NCI-H1105 (cell line): ENCODE measurements at regions not wholly inside any gene's neighbourhood (a gene's known extent, or its start where the extent isn't known, plus 50 kb on each side); places are given as distances from the start of the nearest gene placed in this dataset.

Experiments used
- DNase-seq: peaks from one replicate; lab custom pipeline; 2025; lab: John Stamatoyannopoulos, UW

DNA sequence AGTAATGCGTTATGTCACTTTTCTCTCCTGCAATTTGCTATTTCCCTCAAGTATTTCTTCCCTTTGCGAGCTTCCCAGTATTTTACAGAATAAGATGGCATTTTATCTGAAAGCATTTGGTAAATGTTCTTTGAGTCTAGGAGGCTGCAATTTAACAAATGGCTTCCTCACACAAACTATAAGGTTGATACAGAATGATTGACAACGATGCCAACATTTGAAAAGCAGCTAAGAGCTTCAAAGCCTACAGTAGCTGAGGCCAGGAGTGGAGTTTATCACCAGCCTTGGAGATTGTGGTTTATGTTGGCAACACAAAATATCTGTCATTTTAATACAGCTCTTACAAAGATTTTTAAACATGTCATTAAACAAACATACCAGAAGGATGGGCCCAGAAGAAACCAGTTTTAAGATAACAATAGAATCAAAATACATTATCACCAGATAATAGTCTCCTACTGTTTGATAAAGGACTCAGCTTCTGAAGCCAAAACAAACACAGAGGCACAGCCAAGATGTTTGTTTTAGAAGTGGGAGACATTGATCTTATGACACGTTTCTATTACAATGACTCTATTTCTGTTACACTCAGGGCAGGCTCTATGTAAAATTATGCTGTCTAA lies 711.4 kb upstream of the ACVR2A start:
- no peak for DNase-seq

DNA sequence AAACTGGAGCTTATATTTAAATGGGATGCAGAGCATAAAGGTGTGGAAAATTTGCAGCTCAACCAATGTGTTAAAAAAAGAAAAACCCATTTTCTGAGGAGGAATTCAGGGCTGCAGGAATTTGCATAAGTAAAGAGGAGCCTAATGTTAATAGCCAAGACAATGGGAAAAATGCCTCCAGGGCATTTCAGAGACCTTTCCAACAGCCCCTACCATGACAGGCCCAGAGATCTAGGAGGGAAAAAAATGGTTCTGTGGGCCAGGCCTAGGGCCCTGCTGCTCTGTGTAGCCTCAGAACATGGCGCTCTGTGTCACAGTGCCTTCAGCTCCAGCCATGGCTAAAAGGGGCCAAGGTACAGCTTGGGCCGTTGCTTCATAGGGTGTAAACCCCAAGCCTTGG lies 719.7 kb upstream of the ACVR2A start:
- DNase-seq, result no peak

DNA sequence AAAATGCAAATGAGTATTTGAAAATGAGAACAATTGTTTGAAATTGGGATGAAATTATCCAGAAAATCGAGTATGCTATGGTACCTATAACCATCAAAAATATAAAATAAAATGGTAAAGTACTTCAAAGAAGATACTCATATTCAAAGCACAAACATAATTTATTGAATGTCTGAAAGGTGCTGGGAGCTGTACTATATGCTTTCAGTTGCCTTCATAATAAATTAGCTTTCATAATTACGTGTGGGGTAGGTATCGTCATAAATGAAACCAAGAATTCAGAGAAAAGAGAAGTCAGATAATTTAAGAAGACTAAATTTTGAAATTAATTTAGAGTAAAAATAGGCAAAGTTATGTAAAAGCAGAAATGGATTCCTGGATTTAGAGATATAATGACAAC lies 721.9 kb upstream of the ACVR2A start:
- no peak for DNase-seq

DNA sequence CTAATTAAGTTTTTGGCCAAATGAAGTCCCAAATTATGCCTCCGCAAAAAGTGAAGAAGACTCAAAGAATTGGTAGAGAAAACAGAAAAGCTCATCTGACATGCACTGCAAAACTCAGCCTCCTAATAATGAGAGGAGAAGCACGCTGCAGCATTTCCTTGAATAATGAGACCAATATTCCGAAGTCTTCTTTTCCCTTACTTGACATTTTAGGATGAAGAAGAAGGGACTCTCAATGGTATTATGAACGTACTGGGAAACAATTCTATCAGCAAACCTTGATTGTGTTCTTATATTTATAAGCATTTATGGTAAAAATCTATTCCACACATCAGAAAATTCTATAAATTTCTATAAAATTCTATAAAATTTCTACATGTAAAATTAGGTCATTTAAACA lies 733.9 kb upstream of the ACVR2A start:
- no peak for DNase-seq

DNA sequence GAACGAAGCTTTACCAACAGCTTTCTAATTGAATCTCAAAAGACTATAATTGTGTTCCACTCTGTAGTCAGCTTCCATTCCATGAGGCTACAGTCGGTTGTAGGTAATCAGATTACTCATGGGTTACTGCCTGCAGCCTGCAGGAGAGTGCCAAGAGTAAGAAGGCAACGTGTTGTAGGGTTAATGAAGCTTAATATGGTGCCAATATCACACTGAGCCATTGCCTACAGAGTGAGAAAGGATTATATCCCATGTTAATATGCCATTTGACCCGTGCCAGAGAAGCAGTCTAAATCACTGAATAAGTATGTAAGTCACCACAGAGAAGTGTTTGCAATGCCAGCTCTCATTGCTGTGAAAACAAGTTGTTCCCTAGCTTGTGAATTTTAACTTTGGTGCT lies 734.5 kb upstream of the ACVR2A start:
- no peak for DNase-seq

DNA sequence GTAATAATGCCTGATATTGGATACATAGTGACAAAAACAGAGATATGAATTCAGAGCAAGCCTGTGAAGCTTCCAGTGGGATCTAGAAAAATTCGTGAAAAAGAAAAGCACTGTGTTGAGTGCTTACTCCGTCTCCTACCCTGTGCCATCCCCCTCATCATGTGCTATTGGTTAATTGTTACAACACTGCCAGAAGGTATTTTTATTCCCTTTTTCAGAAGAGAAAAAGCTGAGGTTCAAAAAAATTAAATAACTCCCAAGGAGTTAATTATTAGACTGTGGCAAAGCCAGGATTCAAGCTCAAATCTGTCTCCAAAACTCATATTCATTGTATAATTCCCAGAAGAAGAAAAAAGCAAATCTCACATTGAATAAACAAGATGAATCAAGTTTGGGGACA lies 735.5 kb upstream of the ACVR2A start:
- no peak for DNase-seq

DNA sequence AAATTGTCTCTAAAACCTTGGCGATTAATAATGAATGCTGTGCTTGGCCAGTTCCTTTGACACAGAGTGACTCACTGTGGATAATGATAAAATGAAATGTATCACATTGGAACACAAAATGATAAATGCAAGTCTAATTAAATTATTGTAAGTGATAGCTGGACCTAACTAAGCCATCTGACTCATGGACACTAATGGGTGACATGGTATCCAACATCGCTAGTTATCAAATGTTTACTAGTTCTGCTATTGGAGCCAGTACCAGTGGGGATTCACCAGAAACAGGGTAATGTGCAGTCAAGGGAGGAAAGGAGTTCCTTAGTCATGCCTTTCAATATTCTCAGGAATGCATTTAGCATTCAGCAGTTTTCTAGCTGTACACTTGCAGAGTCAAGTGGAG lies 736.3 kb upstream of the ACVR2A start:
- no peak for DNase-seq

DNA sequence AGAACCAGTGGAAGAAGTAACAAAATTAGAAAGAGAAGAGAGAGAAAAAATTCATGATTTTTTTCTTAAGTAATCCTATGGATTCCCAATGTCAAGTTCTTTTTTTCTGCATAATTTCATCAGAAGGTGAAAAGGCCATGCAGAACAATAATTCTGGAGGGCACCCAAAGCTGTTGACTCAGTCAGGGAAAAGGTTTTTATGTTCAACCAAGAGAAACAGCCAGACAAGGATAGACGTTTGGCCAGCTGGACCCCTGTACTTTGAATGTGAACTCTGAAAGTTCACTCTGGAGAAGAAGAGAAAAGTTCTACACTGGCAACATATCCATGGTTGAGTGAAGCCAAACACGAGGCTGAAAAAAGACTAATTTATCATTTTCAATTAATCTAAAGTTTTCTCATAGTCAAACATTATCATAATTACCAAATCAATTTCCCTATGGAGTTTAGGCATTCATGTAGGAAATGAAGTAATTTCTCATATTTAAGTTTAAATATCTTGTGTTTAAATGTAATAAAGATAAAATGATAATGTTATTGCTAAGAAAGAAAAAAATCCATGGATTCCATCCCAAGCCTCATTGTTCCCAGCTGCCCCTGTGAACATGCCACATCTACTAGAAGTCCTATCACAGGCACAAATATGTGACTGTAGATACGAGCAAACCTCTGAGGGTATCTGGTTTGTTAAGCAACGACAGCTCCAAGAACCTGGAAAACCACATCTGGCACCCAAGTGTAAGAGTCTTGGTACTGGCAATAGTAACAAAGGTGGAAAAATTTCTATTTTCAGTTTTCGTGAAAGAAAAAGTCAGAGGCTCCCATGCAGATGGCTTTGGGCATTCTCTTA lies 742.7 kb upstream of the ACVR2A start:
- DNase-seq, result no peak

DNA sequence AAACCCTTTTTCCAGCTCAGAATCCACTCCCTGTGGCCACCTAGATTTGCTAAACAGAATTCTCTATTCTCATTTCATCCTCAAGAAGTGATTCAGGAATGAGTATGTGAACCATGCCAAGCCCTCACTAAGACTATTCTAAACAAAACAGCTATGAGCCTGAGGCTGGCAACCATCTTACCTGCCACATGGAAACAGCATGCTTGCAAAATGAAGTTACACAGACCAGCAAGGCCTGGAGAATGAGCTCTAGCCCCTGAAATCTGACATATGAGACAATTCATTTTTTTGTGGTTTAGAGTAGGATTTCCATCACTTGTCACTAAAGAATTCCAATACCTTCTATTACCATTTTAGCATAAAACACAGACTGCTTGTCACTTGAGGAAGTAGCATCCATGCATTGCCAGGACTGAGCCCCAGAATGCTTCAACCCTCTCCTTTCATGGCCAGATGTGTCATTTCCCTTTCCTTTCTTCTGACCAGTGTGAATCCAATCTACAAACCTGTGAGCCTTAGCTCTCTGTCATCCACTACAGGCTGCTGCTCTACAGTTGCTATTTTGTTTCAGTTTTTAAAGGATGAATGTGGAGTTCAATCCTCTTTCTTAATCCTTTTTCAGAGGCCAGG lies 744.3 kb upstream of the ACVR2A start:
- no peak for DNase-seq

DNA sequence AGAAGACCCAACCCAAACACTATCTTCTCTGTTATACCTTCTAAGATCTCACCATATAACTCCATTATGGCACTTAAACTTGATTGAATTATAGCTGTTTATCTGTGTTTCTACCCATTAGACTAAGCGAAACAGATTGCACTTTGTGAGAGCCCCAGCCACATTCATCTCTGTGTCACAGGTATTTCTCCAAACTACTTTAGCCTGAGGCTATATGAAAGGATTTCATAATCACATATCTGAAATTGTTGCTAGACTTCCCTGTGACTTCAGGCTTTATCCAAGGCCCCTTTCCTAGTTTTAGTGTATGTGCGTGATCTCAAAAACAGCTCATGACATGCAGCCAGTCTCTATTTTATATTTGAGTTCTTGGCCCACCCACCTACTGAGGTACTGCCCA lies 745.0 kb upstream of the ACVR2A start:
- no peak for DNase-seq

DNA sequence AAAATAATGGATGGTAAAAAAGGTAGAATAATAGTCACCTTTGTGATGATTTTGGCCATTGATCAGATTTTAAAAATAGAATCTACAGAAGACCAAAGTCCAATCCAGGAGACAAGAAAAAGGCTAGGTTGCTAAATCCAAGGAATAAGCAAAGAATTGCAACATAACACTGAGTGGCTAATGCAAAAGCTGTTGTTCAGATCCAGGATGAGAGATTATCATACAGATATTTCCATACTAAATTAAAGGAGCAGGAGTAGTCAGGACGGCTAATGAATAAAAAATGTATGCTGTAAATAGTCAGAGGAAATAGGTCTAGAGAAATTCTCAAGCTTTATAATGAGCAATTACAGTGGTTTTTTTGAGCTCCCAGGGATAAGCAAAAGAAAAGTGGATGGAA lies 745.9 kb upstream of the ACVR2A start:
- DNase-seq, result no peak

DNA sequence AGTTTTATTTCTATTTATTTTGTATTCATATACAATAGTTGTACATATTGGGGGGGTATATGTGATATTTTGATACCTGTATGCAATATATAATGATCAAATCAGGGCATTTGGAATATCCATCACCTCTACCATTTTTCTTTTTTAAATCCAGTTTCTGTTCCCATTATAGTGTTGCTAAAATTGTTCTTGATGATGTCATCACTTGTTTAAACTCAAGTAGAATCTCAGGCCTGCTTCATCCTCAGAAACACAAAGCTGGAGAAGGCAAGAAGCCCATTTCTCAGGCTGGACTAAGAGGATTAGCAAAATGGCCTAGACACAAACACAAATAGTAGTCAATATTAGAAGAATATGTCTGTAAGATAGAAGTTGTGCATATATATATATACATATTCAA lies 747.1 kb upstream of the ACVR2A start:
- no peak for DNase-seq

DNA sequence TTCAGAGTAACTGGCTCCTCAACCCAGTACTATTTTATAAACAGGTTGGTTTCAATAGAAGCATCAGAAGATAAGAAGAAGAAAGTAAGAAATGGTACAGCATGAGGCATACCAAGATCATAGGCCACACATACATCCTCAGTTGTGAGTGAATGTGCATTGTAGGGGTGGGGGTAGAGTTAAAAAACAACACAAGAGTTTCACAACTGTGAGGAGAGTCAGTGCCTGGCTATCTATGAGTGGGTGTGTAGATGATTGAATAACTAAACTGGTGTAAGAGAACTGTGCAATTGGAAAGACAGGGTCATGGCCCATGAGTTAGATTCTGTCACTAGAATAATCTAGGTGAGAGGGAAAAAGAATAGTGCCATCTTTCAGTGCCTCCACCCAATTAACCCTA lies 748.2 kb upstream of the ACVR2A start:
- DNase-seq, result no peak

DNA sequence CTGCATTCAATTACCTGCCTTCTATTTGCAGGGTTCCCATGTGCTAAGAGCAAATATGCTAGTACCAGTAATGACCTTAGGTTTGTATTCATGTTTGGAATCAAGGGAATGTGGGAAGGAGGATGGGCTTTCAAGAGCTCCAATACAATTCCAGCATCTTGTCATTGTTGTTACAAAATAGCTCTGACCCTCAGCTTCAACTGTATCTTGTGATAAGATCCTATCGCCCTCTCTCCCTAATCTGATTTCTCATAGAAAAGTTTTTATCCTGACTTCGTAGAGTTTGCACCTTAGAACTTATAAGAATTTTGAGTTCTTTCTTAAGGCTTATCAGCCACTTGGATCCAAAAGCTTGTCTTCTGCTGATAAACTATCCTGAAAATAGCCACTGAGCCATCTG lies 749.5 kb upstream of the ACVR2A start:
- no peak for DNase-seq

DNA sequence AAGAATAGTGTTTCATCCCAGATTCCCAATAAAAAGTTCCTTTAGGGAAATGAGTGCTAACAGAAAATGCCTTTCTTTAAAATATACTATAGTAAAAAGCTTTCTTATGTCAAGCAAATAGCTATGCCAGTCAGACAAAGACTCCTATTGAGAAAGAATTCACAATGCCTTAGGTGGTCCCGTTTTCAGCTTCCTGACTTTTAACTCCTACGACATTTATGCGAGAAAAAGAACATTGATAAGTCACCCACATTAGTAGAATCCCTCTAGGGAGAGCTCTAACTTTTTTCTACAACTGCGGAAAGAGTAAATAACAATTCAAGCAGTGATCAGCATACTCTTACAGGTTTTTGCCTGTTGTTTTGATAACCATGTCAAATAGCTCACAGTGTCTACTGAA lies 750.8 kb upstream of the ACVR2A start:
- DNase-seq, result no peak

DNA sequence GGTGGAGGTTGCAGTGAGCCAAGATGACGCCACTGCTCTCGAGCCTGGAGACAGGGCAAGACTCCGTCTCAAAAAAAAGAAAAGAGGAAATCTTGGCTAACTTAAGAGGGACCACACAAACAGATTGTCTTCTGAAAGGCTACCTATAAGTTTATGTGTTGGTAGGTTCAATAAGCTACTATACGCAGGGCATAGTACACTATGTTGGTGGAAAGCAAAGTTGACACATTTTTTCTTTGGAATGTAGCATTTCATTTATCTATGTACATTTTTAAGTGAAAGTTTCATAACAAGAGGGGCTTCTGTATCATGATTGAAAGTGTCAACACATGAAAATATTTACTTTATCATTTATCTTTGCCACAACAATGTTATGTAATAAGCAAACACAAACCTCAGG lies 752.6 kb upstream of the ACVR2A start:
- DNase-seq, result no peak

DNA sequence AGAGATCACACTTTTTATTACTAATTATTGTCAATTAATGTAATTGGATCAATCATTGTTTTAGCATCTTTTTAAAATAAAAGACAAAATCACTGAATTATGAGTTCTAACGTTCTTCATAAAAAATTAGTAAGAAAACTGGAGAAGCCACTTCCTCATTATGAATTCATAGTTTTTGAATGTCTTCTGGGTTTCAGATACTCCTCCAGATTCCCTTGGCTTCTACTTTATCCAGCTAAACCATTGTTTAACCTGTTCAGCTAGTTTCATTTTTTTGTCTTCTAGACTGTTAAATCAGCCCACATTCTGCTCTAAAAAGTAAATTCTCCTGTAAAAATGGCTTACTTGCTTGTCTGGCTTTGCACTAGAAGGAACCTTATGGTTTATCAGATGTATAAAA lies 753.4 kb upstream of the ACVR2A start:
- DNase-seq, result no peak

DNA sequence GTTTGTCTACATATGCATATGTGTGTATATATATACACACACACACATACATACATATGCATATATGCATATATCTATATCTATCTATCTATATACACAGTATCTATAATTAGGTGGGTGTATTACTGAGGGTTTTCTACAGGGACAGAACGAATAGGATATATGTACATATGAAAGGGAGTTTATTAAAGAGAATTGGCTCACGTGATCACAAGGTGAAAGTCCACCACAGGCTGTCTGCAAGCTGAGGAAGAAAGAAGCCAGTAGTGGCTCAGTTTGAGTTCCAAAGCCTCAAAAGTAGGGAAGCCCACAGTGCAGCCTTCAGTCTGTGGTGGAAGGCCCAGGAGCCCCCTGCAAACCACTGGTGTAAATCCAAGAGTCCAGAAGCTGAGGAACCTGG lies 756.0 kb upstream of the ACVR2A start:
- DNase-seq, result no peak

DNA sequence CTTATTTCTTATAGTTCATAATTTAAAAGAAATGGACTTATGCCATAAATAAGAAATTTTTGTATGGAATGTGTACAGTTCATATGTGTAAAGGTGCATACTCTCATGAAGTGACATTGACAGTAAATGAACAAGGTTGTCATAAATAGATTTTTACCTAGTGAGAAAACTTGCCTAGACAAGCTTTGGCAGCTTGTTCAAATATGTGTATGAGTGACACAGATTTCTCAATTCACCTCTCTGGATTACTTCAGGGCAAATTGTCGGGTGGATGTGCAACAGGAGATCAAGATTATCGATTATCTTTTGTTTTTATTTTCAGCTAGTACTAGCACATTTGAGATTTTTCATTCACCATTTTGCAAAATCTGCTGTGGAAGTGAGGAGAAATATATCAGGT lies 758.1 kb upstream of the ACVR2A start:
- DNase-seq, result no peak

DNA sequence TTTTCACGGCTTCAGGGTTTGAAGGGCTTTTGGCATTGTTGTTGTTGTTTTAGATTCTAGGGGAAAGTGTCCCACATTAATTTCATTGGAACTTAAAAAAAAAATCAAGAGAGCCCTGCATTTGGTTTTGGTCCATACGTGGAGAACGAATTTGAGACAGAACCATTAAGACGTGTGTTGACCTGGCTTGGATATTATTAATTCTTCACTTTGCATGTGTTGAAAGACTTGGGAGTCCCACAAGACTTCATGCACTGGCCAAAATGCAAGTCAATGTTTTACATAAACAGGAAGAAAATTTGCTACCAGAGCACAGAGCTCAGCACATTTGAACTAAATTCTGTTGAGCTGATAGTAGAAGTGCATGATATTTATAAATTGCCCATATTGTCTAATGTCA lies 761.2 kb upstream of the ACVR2A start:
- DNase-seq, result no peak

DNA sequence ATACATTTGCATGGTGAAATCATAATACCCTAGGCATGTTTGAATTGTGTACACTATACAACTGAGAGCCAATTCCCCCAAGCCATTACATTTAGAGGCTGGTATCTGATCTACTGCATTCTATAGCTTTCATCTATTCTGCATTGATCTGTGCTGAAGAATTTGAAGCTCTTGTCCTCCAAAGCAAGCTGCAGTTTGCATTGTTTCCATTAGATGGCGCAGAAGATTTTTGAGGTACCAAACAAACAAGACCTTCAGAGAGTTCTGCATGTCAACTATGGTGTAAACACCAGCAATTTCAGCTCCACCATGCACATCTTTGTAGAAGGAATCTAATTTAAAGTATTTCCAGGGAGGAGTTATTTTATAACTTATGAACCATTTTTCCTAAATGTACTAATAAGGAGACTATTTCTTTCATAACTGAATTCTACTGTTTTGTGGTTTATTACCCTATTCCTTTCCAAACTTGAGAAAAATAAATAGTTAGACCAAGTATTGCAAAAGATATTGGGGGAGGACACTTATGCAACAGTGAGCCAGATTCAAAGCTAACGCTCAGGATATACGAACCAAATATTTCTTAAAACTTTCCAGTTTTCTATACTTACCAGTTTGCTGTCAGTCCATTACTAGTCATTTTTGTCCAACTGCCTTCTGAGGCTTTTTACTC lies 761.8 kb upstream of the ACVR2A start:
- peak; percentile 57 for DNase-seq

DNA sequence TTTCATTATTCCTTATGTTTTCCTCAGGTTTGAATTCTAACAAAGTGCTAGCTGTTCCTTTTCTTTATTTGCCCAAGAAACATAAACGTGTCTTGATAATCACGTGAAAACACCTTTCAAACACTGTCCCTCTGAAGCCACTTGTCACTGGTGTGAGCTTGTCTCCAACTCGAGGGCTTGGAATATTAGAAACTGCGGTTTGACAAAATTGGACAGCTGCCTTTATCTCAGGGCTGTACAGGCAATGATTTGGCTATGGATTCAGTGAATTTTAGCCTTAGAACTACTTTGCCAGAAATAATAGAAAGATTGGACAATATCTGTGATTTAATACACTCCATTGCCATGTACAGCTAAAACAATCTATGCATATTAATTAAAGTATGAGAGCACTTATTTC lies 763.0 kb upstream of the ACVR2A start:
- DNase-seq, result no peak

DNA sequence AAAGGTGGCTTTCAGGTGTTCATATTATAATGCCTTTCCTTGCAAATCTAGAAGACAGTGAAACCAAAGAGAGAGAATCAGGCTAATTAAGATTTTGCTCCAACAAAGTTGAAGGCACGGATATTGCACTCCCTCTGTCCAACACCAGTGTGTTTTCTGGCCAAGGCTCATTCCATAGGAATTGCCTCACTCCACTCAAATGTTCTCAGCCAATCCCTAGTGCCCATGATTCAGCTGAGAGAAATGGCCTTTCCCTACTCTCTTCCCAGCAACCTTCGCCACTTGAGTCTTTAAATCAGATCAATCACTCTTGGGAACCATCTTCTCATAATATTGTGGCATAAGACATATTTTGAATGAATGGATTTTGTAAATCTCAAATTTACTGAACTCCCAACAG lies 768.2 kb upstream of the ACVR2A start:
- no peak for DNase-seq
